HCT116 (cell line): ENCODE measurements at regions not wholly inside any gene's neighbourhood (a gene's known extent, or its start where the extent isn't known, plus 50 kb on each side); places are given as distances from the start of the nearest gene placed in this dataset.

ENCODE experiments used
- ATAC-seq: fragments of 200-7000 bp; cut with Tn5 transposase; 2 replicates; pipeline ENCODE4 v1.9.1; 2020; ENCODE audit warnings: mild to moderate bottlenecking, moderate library complexity
- BruUV-seq: library from RNA; stranded (reverse); fragments of 400-500 nt; replicated peaks from 2 replicates; lab custom pipeline; 2021; lab: Mats Ljungman, UMichigan
- CTCF ChIA-PET: fragments of 300-600 bp; sonication (Branson Sonifier 250); formaldehyde crosslinking; loops from one replicate; lab custom pipeline; 2021; ENCODE audit warnings: antibody characterized with exemption; lab: Charles Lee
- POLR2A ChIA-PET: fragments of 300-600, 350-600 bp; sonication (Branson Sonifier 250); formaldehyde crosslinking; loops from one replicate; lab custom pipeline; 2021; ENCODE audit warnings: antibody characterized with exemption; lab: Charles Lee
- RAD21 ChIA-PET, 2 experiments: fragments of 300-600 bp; sonication (Branson Sonifier 250); formaldehyde crosslinking; loops; one replicate each; lab custom pipeline; 2023; ENCODE audit warnings: low total read pairs in 2 of 2; ENCODE audit not compliant: uncharacterized antibody in 2 of 2, unreplicated experiment in 2 of 2, low non-redundant PET in 1 of 2; lab: Charles Lee
- DNase-seq: peaks from one replicate; pipeline ENCODE4 v3.0.0-alpha.2; 2010; ENCODE audit warnings: low read depth, low spot score
- H2AFZ ChIP-seq: fragments of 200-600 bp; shearing (Covaris generic), sonication (generic); 2 replicates; pipeline ENCODE4 v1.6.1; 2017; ENCODE audit warnings: low read depth, mixed run types, mixed read lengths, antibody characterized with exemption, low read length; ENCODE audit not compliant: poor library complexity, severe bottlenecking
- H3K27ac ChIP-seq: 2 replicates; pipeline ENCODE4 v1.5.1; 2012; ENCODE audit warnings: low read depth, low read length
- H3K27me3 ChIP-seq: fragments of 200-600 bp; sonication (generic); 2 replicates; pipeline ENCODE4 v1.6.1; 2016; ENCODE audit warnings: mixed run types, low read length, mixed read lengths; ENCODE audit not compliant: insufficient read depth
- H3K36me3 ChIP-seq, 2 experiments: fragments of 200-500 bp in 1 of 2; fragments of 200-600 bp in 1 of 2; sonication (Bioruptor generic) in 1 of 2; sonication (generic) in 1 of 2; 2 replicates each; pipeline versions ENCODE4 v1.5.1 to v1.6.1; 2014 to 2016; ENCODE audit warnings: low read length in 2 of 2, inconsistent platforms in 1 of 2, mixed read lengths in 1 of 2, mixed run types in 1 of 2; ENCODE audit not compliant: insufficient read depth in 2 of 2, control insufficient read depth in 1 of 2
- H3K4me1 ChIP-seq, 2 experiments: fragments of 200-600 bp in 1 of 2; sonication (generic) in 1 of 2; 2 replicates each; pipeline versions ENCODE4 v1.5.1 to v1.6.1; 2012 to 2017; ENCODE audit warnings: low read length in 2 of 2, inconsistent platforms in 1 of 2, mild to moderate bottlenecking in 1 of 2, mixed read lengths in 1 of 2, mixed run types in 1 of 2, moderate library complexity in 1 of 2; ENCODE audit not compliant: insufficient read depth in 2 of 2, control insufficient read depth in 1 of 2
- H3K4me2 ChIP-seq: fragments of 200-600 bp; sonication (generic); 2 replicates; pipeline ENCODE4 v1.6.1; 2017; ENCODE audit warnings: mixed run types, low read length, mixed read lengths
- H3K4me3 ChIP-seq, 2 experiments: fragments of 200-600 bp in 1 of 2; sonication (generic) in 1 of 2; replicated peaks in 1 of 2; 2 replicates each; pipeline ENCODE4 v1.5.1; 2011 to 2016; ENCODE audit warnings: low read length in 2 of 2, control low read depth in 1 of 2, low read depth in 1 of 2, mild to moderate bottlenecking in 1 of 2, mixed read lengths in 1 of 2, mixed run types in 1 of 2
- H3K79me2 ChIP-seq: fragments of 200-600 bp; sonication (generic); 2 replicates; pipeline ENCODE4 v1.6.1; 2017; ENCODE audit warnings: mild to moderate bottlenecking, mixed run types, low read length, moderate library complexity, mixed read lengths; ENCODE audit not compliant: insufficient read depth
- H3K9ac ChIP-seq: fragments of 200-600 bp; sonication (generic); 2 replicates; pipeline ENCODE4 v1.6.1; 2016; ENCODE audit warnings: low read length, mixed read lengths
- H3K9me2 ChIP-seq: fragments of 200-600 bp; sonication (generic), shearing (Covaris generic); 2 replicates; pipeline ENCODE4 v1.6.1; 2017; ENCODE audit warnings: mixed run types, mild to moderate bottlenecking, moderate library complexity; ENCODE audit not compliant: insufficient read depth
- H3K9me3 ChIP-seq, 2 experiments: fragments of 200-500 bp in 1 of 2; fragments of 200-600 bp in 1 of 2; sonication (Bioruptor generic) in 1 of 2; sonication (generic) in 1 of 2; 2 replicates each; pipeline ENCODE4 v1.6.1; 2014 to 2017; ENCODE audit warnings: low read length in 2 of 2, mixed read lengths in 2 of 2, inconsistent platforms in 1 of 2, low read depth in 1 of 2, mild to moderate bottlenecking in 1 of 2, mixed run types in 1 of 2, moderate library complexity in 1 of 2; ENCODE audit not compliant: control insufficient read depth in 1 of 2, insufficient read depth in 1 of 2
- H4K20me1 ChIP-seq: fragments of 200-600 bp; sonication (generic), shearing (Covaris generic); 2 replicates; pipeline ENCODE4 v1.6.1; 2017; ENCODE audit warnings: mixed run types, mild to moderate bottlenecking, moderate library complexity; ENCODE audit not compliant: insufficient read depth
- ATF3 ChIP-seq: IDR thresholded peaks from 2 replicates; pipeline ENCODE4 v1.6.1; 2012
- CBX3 ChIP-seq: IDR thresholded peaks from 2 replicates; pipeline ENCODE4 v1.6.1; 2012; ENCODE audit warnings: low read depth
- EGR1 ChIP-seq: IDR thresholded peaks from 2 replicates; pipeline ENCODE4 v1.6.1; 2012; ENCODE audit warnings: low read depth
- ELF1 ChIP-seq: IDR thresholded peaks from 2 replicates; pipeline ENCODE4 v1.6.1; 2012; ENCODE audit warnings: low read depth, borderline replicate concordance
- FOSL1 ChIP-seq: IDR thresholded peaks from 2 replicates; pipeline ENCODE4 v1.6.1; 2012; ENCODE audit warnings: low read depth
- SIN3A ChIP-seq: IDR thresholded peaks from 2 replicates; pipeline ENCODE4 v1.6.1; 2012; ENCODE audit warnings: low read depth
- SP1 ChIP-seq: IDR thresholded peaks from 2 replicates; pipeline ENCODE4 v1.6.1; 2012; ENCODE audit warnings: low read depth
- SRF ChIP-seq: IDR thresholded peaks from 2 replicates; pipeline ENCODE4 v1.6.1; 2012; ENCODE audit warnings: low read depth
- ZBTB33 ChIP-seq: IDR thresholded peaks from 2 replicates; pipeline ENCODE4 v1.6.1; 2011; ENCODE audit warnings: mild to moderate bottlenecking, low read length, moderate library complexity; ENCODE audit not compliant: insufficient replicate concordance; ENCODE audit errors: extremely low read depth
- ZFX ChIP-seq: fragments of 450-650 bp; IDR thresholded peaks from 2 replicates; pipeline ENCODE4 v1.6.1; 2017
- intact Hi-C: fragments of 100-400 bp; cut with micrococcal nuclease; formaldehyde crosslinking; loops from 2 replicates; pipeline ENCODE4 v1.10.0; 2022
- TF ChIP-seq, protein P1 (sequence below), 3 experiments: fragments of 200-600 bp in 1 of 3; sonication (generic) in 1 of 3; IDR thresholded peaks in 2 of 3; conservative IDR thresholded peaks in 1 of 3; 2 replicates each; pipeline ENCODE4 v1.5.1; 2012 to 2017; ENCODE audit warnings: low read depth in 2 of 3, low read length in 2 of 3, antibody characterized with exemption in 1 of 3, borderline replicate concordance in 1 of 3, control low read depth in 1 of 3, mild to moderate bottlenecking in 1 of 3, mixed read lengths in 1 of 3, mixed run types in 1 of 3, moderate library complexity in 1 of 3; ENCODE audit not compliant: insufficient read depth in 1 of 3
- TF ChIP-seq, protein P2 (sequence below): IDR thresholded peaks from 2 replicates; pipeline ENCODE4 v1.6.1; 2012; ENCODE audit warnings: low read depth

DNA sequence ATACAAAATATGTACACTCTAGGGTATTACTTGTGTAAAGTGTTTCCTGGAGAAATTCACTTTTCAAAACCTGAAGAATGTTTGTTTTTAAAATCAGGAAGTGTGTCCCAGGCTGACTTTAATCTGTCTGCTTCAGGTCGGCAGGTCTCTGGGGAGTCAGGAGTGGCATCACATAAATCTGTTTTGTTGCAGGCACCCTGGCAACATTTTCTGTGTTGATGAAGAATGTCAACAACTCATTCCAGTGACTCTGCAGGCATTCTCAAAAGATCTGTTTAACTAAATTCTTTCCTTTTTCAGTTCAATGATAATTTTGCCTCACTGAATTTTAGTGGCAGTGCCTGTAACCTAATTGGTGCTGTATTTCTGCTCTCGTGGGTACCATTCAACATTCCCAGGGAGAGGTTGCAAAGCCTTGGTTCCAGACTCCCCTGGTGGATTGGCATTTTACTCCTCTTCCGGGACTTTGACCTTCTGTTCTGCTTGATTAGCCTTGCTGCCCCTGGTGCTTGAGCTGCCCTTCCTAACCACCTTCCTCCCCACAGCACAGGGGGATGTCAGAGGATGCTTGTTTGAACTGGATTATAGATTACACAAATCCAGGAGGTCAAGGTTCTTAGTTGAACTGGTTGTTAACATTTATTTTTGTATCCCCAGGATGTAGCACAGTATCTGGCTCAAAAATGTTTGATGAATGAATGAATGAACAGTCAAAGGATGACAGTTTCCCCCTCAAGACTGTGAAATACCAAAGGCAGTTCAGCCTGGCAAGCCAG is 55.4 kb upstream of the LPGAT1 start:
- H3K9me3 ChIP-seq = no peaks in the 10 kb centered on the region
- no peaks in the 10 kb centered on the region for H3K79me2 ChIP-seq
- no peaks in the 10 kb centered on the region for H3K27me3 ChIP-seq
- ChIA-PET CTCF (no interaction called here), POLR2A (no interaction called here)
- H3K36me3 ChIP-seq = no peaks in the 10 kb centered on the region
- DNase-seq = no peak
- H3K27ac ChIP-seq = no peak overlapping the region
- intact Hi-C loops = no loop called here
- no peak for TF ChIP-seq ELF1
- no peak for TF ChIP-seq ZBTB33
- TF ChIP-seq SP1 = no peak
- no peak for TF ChIP-seq SRF
- no peak for TF ChIP-seq CBX3
- TF ChIP-seq, protein P1, sequence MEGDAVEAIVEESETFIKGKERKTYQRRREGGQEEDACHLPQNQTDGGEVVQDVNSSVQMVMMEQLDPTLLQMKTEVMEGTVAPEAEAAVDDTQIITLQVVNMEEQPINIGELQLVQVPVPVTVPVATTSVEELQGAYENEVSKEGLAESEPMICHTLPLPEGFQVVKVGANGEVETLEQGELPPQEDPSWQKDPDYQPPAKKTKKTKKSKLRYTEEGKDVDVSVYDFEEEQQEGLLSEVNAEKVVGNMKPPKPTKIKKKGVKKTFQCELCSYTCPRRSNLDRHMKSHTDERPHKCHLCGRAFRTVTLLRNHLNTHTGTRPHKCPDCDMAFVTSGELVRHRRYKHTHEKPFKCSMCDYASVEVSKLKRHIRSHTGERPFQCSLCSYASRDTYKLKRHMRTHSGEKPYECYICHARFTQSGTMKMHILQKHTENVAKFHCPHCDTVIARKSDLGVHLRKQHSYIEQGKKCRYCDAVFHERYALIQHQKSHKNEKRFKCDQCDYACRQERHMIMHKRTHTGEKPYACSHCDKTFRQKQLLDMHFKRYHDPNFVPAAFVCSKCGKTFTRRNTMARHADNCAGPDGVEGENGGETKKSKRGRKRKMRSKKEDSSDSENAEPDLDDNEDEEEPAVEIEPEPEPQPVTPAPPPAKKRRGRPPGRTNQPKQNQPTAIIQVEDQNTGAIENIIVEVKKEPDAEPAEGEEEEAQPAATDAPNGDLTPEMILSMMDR (IDR thresholded peaks at IDR 0.05 in 2 of 3, conservative IDR thresholded peaks at IDR 0.05 in 1 of 3; ENCODE audit: borderline replicate concordance in 1 of 3, insufficient read depth in 1 of 3, low read depth in 2 of 3, low read length in 2 of 3) = no peak
- TF ChIP-seq ZFX = no peak
- TF ChIP-seq ATF3 = no peak
- TF ChIP-seq EGR1 = no peak
- TF ChIP-seq, protein P2, sequence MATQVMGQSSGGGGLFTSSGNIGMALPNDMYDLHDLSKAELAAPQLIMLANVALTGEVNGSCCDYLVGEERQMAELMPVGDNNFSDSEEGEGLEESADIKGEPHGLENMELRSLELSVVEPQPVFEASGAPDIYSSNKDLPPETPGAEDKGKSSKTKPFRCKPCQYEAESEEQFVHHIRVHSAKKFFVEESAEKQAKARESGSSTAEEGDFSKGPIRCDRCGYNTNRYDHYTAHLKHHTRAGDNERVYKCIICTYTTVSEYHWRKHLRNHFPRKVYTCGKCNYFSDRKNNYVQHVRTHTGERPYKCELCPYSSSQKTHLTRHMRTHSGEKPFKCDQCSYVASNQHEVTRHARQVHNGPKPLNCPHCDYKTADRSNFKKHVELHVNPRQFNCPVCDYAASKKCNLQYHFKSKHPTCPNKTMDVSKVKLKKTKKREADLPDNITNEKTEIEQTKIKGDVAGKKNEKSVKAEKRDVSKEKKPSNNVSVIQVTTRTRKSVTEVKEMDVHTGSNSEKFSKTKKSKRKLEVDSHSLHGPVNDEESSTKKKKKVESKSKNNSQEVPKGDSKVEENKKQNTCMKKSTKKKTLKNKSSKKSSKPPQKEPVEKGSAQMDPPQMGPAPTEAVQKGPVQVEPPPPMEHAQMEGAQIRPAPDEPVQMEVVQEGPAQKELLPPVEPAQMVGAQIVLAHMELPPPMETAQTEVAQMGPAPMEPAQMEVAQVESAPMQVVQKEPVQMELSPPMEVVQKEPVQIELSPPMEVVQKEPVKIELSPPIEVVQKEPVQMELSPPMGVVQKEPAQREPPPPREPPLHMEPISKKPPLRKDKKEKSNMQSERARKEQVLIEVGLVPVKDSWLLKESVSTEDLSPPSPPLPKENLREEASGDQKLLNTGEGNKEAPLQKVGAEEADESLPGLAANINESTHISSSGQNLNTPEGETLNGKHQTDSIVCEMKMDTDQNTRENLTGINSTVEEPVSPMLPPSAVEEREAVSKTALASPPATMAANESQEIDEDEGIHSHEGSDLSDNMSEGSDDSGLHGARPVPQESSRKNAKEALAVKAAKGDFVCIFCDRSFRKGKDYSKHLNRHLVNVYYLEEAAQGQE = no peak
- no peak for TF ChIP-seq SIN3A
- TF ChIP-seq FOSL1 = no peak
- TF ChIP-seq, all 23 proteins: peak for 0
- no peaks in the 10 kb centered on the region for H3K9me2 ChIP-seq
- H2AFZ ChIP-seq = no peak overlapping the region
- no peaks in the 10 kb centered on the region for H4K20me1 ChIP-seq
- H3K4me2 ChIP-seq = no peak overlapping the region
- RAD21 ChIA-PET = no interaction called here
- no peak overlapping the region for H3K9ac ChIP-seq
- no peaks in the 10 kb centered on the region for H3K4me1 ChIP-seq
- no peak for ATAC-seq
- no peak overlapping the region for H3K4me3 ChIP-seq
- no TSS peak for BruUV-seq
